ENCODE measurements at regions not wholly inside any gene's neighbourhood (a gene's known extent, or its start where the extent isn't known, plus 50 kb on each side); places are given as distances from the start of the nearest gene placed in this dataset.
A peak's percentile ranks its signal among the peaks of the same experiment; 100 is the strongest.

DNA sequence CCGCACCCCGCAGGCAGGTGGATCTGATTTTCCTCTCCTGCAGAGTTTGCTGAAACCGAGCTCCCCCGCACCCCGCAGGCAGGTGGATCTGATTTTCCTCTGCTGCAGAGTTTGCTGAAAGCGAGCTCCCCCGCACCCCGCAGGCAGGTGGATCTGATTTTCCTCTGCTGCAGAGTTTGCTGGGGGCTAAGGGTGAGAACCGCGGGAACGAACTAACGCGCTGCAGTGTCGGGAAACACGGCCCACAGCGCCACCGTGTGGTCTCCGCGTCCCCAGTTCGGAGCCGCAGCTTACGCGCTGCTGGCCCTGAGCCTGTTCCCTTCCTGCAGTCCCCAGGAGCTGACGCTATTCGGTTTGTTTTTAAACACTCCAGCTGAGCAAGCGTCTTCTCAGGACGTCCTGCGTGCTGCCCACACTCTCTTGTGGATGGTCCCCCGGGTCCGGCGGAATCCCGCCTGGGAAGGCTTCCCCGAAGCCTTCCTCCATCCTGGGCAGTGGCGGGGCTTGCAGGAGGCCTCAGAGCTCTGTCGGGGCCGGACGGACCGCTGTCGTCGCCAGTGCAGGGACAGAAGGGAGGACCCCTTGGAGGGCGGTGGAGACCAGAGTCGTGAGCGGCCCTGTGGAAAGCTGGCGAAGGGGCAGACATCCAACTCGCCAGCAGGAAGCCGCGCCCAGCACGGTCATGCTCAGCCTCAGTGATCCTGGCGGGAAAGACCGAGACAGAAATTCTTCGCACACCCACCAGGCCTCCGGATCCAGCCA, 121.2 kb upstream of the LPCAT1 start (continued):
- TF ChIP-seq, protein P1, sequence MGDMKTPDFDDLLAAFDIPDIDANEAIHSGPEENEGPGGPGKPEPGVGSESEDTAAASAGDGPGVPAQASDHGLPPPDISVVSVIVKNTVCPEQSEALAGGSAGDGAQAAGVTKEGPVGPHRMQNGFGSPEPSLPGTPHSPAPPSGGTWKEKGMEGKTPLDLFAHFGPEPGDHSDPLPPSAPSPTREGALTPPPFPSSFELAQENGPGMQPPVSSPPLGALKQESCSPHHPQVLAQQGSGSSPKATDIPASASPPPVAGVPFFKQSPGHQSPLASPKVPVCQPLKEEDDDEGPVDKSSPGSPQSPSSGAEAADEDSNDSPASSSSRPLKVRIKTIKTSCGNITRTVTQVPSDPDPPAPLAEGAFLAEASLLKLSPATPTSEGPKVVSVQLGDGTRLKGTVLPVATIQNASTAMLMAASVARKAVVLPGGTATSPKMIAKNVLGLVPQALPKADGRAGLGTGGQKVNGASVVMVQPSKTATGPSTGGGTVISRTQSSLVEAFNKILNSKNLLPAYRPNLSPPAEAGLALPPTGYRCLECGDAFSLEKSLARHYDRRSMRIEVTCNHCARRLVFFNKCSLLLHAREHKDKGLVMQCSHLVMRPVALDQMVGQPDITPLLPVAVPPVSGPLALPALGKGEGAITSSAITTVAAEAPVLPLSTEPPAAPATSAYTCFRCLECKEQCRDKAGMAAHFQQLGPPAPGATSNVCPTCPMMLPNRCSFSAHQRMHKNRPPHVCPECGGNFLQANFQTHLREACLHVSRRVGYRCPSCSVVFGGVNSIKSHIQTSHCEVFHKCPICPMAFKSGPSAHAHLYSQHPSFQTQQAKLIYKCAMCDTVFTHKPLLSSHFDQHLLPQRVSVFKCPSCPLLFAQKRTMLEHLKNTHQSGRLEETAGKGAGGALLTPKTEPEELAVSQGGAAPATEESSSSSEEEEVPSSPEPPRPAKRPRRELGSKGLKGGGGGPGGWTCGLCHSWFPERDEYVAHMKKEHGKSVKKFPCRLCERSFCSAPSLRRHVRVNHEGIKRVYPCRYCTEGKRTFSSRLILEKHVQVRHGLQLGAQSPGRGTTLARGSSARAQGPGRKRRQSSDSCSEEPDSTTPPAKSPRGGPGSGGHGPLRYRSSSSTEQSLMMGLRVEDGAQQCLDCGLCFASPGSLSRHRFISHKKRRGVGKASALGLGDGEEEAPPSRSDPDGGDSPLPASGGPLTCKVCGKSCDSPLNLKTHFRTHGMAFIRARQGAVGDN (CRISPR knock-in tag; IDR thresholded peaks at IDR 0.05), result peak; percentile 55
- TF ChIP-seq HIVEP1 (CRISPR knock-in tag; IDR thresholded peaks at IDR 0.05) (no peak), ZNF720 (CRISPR knock-in tag; IDR thresholded peaks at IDR 0.05) (no peak), RFXAP (CRISPR knock-in tag; IDR thresholded peaks at IDR 0.05; ENCODE audit: borderline replicate concordance) (no peak), STAG1 (CRISPR knock-in tag; IDR thresholded peaks at IDR 0.05) (peak; percentile 98), ZNF33B (CRISPR knock-in tag; IDR thresholded peaks at IDR 0.05) (no peak), FOSL2 (CRISPR knock-in tag; IDR thresholded peaks at IDR 0.05) (0 out of 2 replicates have a peak, but pooled peaks have one; percentile 11), ZNF788 (CRISPR knock-in tag; IDR thresholded peaks at IDR 0.05; ENCODE audit: borderline replicate concordance) (peak; percentile 56; the same call in 1 of the 2 replicates), FOXA1 (IDR thresholded peaks at IDR 0.05) (no peak), FOXA1 (CRISPR knock-in tag; IDR thresholded peaks at IDR 0.05) (0 out of 2 replicates have a peak, but pooled peaks have one; percentile 15), NBN (conservative IDR thresholded peaks at IDR 0.05) (no peak), THAP11 (CRISPR knock-in tag; IDR thresholded peaks at IDR 0.05) (peak; percentile 29; the same call in 1 of the 2 replicates), ZNF24 (IDR thresholded peaks at IDR 0.05) (no peak), ZMYM4 (CRISPR knock-in tag; IDR thresholded peaks at IDR 0.05) (no peak)
- TF ChIP-seq, protein P2, sequence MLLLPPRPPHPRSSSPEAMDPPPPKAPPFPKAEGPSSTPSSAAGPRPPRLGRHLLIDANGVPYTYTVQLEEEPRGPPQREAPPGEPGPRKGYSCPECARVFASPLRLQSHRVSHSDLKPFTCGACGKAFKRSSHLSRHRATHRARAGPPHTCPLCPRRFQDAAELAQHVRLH (CRISPR knock-in tag; IDR thresholded peaks at IDR 0.05; ENCODE audit: borderline replicate concordance, low read depth), result 0 out of 2 replicates have a peak, but pooled peaks have one; percentile 31
- TF ChIP-seq, protein P3, sequence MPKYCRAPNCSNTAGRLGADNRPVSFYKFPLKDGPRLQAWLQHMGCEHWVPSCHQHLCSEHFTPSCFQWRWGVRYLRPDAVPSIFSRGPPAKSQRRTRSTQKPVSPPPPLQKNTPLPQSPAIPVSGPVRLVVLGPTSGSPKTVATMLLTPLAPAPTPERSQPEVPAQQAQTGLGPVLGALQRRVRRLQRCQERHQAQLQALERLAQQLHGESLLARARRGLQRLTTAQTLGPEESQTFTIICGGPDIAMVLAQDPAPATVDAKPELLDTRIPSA (CRISPR knock-in tag; IDR thresholded peaks at IDR 0.05; ENCODE audit: borderline replicate concordance), result no peak
- TF ChIP-seq, protein P4, sequence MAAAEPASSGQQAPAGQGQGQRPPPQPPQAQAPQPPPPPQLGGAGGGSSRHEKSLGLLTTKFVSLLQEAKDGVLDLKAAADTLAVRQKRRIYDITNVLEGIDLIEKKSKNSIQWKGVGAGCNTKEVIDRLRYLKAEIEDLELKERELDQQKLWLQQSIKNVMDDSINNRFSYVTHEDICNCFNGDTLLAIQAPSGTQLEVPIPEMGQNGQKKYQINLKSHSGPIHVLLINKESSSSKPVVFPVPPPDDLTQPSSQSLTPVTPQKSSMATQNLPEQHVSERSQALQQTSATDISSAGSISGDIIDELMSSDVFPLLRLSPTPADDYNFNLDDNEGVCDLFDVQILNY (CRISPR knock-in tag; conservative IDR thresholded peaks at IDR 0.05), result 0 out of 2 replicates have a peak, but pooled peaks have one; percentile 61
- TF ChIP-seq, protein P5, sequence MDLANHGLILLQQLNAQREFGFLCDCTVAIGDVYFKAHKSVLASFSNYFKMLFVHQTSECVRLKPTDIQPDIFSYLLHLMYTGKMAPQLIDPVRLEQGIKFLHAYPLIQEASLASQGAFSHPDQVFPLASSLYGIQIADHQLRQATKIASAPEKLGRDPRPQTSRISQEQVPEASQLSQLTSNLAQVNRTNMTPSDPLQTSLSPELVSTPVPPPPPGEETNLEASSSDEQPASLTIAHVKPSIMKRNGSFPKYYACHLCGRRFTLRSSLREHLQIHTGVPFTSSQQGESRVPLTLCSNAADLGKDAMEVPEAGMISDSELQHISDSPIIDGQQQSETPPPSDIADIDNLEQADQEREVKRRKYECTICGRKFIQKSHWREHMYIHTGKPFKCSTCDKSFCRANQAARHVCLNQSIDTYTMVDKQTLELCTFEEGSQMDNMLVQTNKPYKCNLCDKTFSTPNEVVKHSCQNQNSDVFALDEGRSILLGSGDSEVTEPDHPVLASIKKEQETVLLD (CRISPR knock-in tag; IDR thresholded peaks at IDR 0.05; ENCODE audit: low read depth), result no peak
- TF ChIP-seq, protein P6, sequence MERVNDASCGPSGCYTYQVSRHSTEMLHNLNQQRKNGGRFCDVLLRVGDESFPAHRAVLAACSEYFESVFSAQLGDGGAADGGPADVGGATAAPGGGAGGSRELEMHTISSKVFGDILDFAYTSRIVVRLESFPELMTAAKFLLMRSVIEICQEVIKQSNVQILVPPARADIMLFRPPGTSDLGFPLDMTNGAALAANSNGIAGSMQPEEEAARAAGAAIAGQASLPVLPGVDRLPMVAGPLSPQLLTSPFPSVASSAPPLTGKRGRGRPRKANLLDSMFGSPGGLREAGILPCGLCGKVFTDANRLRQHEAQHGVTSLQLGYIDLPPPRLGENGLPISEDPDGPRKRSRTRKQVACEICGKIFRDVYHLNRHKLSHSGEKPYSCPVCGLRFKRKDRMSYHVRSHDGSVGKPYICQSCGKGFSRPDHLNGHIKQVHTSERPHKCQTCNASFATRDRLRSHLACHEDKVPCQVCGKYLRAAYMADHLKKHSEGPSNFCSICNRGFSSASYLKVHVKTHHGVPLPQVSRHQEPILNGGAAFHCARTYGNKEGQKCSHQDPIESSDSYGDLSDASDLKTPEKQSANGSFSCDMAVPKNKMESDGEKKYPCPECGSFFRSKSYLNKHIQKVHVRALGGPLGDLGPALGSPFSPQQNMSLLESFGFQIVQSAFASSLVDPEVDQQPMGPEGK (CRISPR knock-in tag; IDR thresholded peaks at IDR 0.05), result peak; percentile 44

Data from HepG2 (cell line).